ENCODE measurements at regions not wholly inside any gene's neighbourhood (a gene's known extent, or its start where the extent isn't known, plus 50 kb on each side); places are given as distances from the start of the nearest gene placed in this dataset.

DNA sequence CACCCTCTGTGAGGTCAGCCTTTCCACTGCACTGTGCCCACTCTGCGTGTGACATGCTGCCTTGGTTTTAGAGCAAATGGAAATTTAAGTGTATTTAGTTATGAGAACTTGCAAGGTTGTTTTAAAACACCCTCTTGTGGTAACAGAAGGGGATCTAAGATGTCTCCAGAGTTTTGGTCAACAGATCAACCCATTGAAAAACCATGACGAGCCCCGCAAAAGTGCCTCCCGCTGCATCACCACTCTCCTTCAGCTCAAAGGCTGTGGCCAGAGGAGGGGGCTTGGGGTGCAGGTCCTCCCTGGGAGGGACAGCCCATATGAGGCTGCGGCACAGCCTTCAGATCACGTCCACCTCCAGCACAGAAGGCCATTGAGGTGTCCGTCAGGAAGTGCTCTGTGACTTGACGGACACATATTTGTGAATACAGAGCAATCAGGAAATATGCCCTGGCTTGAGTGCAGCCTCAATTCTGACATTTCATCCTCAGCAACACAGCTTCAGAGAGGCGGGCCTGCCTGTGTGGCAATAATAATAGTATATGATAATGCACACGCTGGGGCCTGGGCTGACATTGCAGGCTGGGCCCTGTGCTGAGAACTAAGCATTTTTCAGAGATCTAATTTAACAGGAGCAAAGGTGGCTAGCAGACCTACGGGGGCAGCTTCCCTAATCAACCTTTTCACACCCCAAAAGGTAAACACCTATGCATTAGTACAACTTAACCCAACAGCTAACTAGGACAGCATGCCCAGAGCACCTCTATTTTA lies 213.9 kb downstream of the ANAPC1 start:
- Histone ChIP-seq H3K9me3 (ENCODE audit: control insufficient read depth, insufficient read depth, low read length) (no peaks in the 10 kb centered on the region), H2BK5ac (ENCODE audit: low read depth, low read length, poor library complexity, severe bottlenecking) (no peak overlapping the region), H3K23ac (ENCODE audit: low read depth, low read length) (no peak overlapping the region), H3K56ac (ENCODE audit: extremely low read depth, insufficient read depth, low read length) (no peak overlapping the region), H2AFZ (replicated peaks; ENCODE audit: low read length, poor library complexity) (no peak overlapping the region), H2AK5ac (ENCODE audit: low read depth, low read length) (0 out of 2 replicates have a peak overlapping the region, but pooled peaks have one; percentile 30), H2BK20ac (ENCODE audit: low read depth, low read length) (no peak overlapping the region), H3K18ac (ENCODE audit: low read depth, low read length) (no peak overlapping the region), H3K4me3 (ENCODE audit: insufficient read depth, low read depth, low read length) (no peak overlapping the region), H3K4me1 (ENCODE audit: control insufficient read depth, insufficient read depth, low read length) (no peaks in the 10 kb centered on the region), H3K27ac (ENCODE audit: insufficient read depth, low read length) (no peak overlapping the region), H4K8ac (ENCODE audit: low read depth in 2 of 2, low read length in 2 of 2) (no peak overlapping the region), H3K14ac (replicated peaks; ENCODE audit: low read depth, low read length) (no peak overlapping the region), H4K5ac (ENCODE audit: low read depth, low read length) (no peak overlapping the region), H3K9ac (ENCODE audit: low read depth, low read length) (no peak overlapping the region), H3K27me3 (ENCODE audit: control insufficient read depth, insufficient read depth, low read length) (no peaks in the 10 kb centered on the region), H3K4ac (ENCODE audit: low read depth, low read length) (no peak overlapping the region), H4K20me1 (ENCODE audit: insufficient read depth, low read length) (no peaks in the 10 kb centered on the region), H2BK120ac (ENCODE audit: low read depth, low read length) (no peak overlapping the region), H3K79me1 (ENCODE audit: low read depth in 1 of 2, low read length in 2 of 2) (no peaks in the 10 kb centered on the region), H3K9me1 (ENCODE audit: insufficient read depth, low read length) (no peaks in the 10 kb centered on the region), H3K4me2 (ENCODE audit: low read depth, low read length) (no peak overlapping the region), H3K36me3 (ENCODE audit: control insufficient read depth, insufficient read depth, low read length) (no peaks in the 10 kb centered on the region), H2BK15ac (ENCODE audit: low read depth, low read length) (no peak overlapping the region), H4K91ac (ENCODE audit: insufficient read depth, low read depth, low read length) (no peak overlapping the region), H2AK9ac (replicated peaks; ENCODE audit: low read depth, low read length, poor library complexity) (no peak overlapping the region)
- intact Hi-C loops (cut with micrococcal nuclease) (loop anchor here (10.0 kb wide), 2 partner anchors 175 to 205 kb away; no protein-coding TSS in a partner anchor), in situ Hi-C loops (cut with MboI; ENCODE audit: low sequenced_read_pairs) (loop anchor here (10.0 to 25.0 kb wide), 2 partner anchors 183 to 555 kb away; no protein-coding TSS in a partner anchor), dilution Hi-C loops (cut with HindIII; ENCODE audit: low sequenced_read_pairs, unreplicated experiment) (no loop called here)
- no peak for ATAC-seq (ENCODE audit: low read depth)
- 88% methylated on average over 3 of the region's 11 CpGs; no CpG with 5 or more reads in 1 of the 2 experiments for WGBS, 2 experiments (ENCODE audit: extremely low coverage in 2 of 2, insufficient read length in 1 of 2)
- ChIA-PET CTCF (no interaction called here), POLR2A (ENCODE audit: unreplicated experiment) (no interaction called here)
- DNase-seq: peak; percentile 19
- no peak for TF ChIP-seq FOS (IDR thresholded peaks at IDR 0.05; ENCODE audit: low read depth, low read length)
- TF ChIP-seq CTCF (conservative IDR thresholded peaks at IDR 0.05; ENCODE audit: low read depth, low read length): 0 out of 2 replicates have a peak, but pooled peaks have one; percentile 19
- no TSS peak for BruUV-seq (replicated peaks)
